ENCODE measurements at regions not wholly inside any gene's neighbourhood (a gene's known extent, or its start where the extent isn't known, plus 50 kb on each side); places are given as distances from the start of the nearest gene placed in this dataset.

- no peak overlapping the region for H3K4me3 ChIP-seq (ENCODE audit: low read depth, low read length)
- TF ChIP-seq, protein P1, sequence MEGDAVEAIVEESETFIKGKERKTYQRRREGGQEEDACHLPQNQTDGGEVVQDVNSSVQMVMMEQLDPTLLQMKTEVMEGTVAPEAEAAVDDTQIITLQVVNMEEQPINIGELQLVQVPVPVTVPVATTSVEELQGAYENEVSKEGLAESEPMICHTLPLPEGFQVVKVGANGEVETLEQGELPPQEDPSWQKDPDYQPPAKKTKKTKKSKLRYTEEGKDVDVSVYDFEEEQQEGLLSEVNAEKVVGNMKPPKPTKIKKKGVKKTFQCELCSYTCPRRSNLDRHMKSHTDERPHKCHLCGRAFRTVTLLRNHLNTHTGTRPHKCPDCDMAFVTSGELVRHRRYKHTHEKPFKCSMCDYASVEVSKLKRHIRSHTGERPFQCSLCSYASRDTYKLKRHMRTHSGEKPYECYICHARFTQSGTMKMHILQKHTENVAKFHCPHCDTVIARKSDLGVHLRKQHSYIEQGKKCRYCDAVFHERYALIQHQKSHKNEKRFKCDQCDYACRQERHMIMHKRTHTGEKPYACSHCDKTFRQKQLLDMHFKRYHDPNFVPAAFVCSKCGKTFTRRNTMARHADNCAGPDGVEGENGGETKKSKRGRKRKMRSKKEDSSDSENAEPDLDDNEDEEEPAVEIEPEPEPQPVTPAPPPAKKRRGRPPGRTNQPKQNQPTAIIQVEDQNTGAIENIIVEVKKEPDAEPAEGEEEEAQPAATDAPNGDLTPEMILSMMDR (IDR thresholded peaks at IDR 0.05; ENCODE audit: low read depth, low read length, missing control alignments) = no peak
- no peak for DNase-seq (ENCODE audit: low read depth)
These were observed 214.6 kb upstream of the ZNF32 start for GRCh38 chr10:43863270-43863669.

- DNase-seq (ENCODE audit: low read depth) = no peak
- no peak overlapping the region for H3K4me3 ChIP-seq (ENCODE audit: low read depth, low read length)
- TF ChIP-seq, protein P1 (IDR thresholded peaks at IDR 0.05; ENCODE audit: low read depth, low read length, missing control alignments) = no peak
These were observed 214.1 kb upstream of the ZNF32 start for GRCh38 chr10:43862756-43863155.

GRCh38 chr10:43861966-43862751, 213.5 kb upstream of the ZNF32 start:
- TF ChIP-seq, protein P1 (IDR thresholded peaks at IDR 0.05; ENCODE audit: low read depth, low read length, missing control alignments) = no peak
- DNase-seq (ENCODE audit: low read depth) = no peak
- H3K4me3 ChIP-seq (ENCODE audit: low read depth, low read length) = no peak overlapping the region

DNA sequence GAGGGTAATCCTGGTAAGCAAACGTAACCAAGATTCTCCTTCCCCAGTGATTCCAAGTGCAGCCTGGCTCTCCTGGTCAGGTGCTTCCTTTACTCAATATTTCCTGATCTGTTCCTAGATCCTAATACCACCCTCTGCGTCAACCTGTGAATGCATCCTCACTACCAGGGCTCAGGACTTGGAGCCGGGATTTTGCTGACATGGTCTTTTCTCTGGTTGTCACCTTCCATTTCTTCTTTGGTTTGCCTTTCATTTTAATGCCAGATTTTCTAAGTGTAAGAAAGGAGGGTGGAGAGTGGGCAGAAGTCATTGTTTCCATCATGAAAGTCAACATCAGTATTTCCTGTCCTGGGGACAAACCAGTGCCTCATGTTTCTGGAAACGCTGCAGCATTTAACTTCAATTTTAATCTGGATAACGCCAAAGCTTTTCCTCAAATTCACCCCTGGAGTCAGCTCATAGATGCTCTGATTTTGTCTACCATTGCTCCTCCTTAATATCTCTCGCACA, 210.4 kb upstream of the ZNF32 start:
- no peak for DNase-seq (ENCODE audit: low read depth)
- H3K4me3 ChIP-seq (ENCODE audit: low read depth, low read length) = no peak overlapping the region
- TF ChIP-seq, protein P1 (IDR thresholded peaks at IDR 0.05; ENCODE audit: low read depth, low read length, missing control alignments) = no peak

GRCh38 chr10:43857931-43858315, 209.2 kb upstream of the ZNF32 start:
- no peak overlapping the region for H3K4me3 ChIP-seq (ENCODE audit: low read depth, low read length)
- no peak for DNase-seq (ENCODE audit: low read depth)
- TF ChIP-seq, protein P1 (IDR thresholded peaks at IDR 0.05; ENCODE audit: low read depth, low read length, missing control alignments) = no peak

DNA sequence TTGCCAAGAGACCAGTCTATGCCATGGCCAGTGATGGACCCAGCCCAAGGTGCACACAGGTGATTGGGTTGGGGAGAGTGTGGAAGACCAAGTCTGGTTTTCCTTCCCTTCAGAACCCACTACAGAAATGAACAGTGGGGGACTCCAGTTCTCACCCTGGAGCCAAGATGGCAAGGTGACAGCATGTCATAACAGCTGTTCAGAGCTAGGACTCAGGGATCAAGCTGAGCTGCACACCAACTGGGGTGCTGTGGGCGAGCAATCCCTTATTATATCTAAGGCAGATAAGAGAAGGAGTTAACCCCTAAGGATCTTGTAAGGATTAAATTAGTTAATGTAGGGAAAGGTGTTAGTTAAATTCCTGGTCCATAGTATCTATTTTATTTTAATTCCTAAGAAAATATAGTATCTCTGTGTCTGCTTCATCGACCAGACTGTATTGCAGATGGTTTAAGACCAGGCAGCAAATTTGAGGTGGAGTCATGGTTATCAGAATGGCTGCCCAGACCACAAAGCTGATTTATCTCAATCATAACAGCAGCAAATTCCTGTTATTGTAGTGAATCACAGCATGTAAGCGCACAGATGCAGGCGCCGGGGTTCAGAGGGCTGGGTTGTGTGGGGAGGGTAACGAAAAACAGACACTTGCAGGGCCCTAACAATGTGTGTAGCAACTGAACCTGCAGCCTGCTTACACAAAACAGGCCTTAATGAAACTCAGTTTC, 208.7 kb upstream of the ZNF32 start:
- TF ChIP-seq, protein P1 (IDR thresholded peaks at IDR 0.05; ENCODE audit: low read depth, low read length, missing control alignments) = no peak
- no peak for DNase-seq (ENCODE audit: low read depth)
- no peak overlapping the region for H3K4me3 ChIP-seq (ENCODE audit: low read depth, low read length)

Data from GM12864 (cell line).